ENCODE measurements at regions not wholly inside any gene's neighbourhood (a gene's known extent, or its start where the extent isn't known, plus 50 kb on each side); places are given as distances from the start of the nearest gene placed in this dataset.

DNA sequence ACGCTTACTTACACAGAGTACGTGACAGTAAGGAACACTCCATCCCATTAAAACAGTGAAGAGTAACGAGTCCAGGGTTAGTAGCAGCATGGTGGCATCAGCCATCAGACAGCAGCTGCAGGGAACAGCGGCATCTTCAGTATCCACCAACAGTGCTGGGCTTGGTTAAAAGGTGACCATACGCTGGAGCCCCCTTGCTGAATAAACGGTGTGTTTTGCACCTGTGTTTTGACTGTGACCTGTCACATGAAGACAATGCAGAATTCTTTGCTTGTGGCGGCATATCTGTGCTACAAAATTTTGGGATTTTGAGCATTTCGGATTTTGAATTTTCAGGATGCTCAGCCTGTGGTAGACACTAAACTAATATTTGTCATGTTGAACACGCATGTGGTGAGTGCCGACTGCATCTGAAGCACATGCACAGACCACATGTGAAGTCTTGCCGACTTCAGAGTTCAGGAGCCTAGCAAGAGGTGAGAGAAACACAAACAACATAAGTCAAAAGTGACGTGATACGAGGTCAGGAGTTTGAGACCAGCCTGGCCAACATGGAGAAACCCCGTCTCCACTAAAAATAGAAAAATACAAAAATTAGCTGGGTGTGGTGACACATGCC is 69.3 kb upstream of the FRMD1 start:
- TF ChIP-seq GATA3 (IDR thresholded peaks at IDR 0.05; ENCODE audit: low read depth, low read length) = no peak
- TF ChIP-seq GATA2 (IDR thresholded peaks at IDR 0.05; ENCODE audit: low read depth, low read length) = no peak

DNA sequence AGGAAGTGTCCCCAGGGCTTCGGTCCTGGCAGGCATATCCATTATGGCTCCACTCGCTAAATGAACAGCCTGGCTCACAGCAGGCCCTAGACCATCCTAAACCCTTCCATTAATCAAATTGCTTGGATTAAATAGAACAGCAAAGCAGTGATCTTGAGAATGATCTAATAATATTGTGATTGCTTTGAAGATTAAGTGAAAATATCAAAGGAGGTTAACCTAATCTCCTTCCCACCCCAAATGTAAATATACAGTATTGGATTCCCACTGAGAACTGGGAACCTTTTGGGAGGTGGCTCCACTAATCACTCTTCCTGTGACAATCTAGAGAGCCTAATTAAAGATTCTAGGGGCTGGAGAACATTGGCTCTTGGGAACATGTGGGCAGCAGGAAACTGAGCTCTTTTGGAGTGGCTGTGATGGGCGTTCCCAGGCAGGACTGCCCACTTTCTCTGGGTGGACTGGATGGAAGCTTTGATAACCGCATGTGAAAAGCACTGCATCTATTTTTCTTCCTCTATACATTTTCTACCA is 68.3 kb upstream of the FRMD1 start:
- TF ChIP-seq GATA3 (IDR thresholded peaks at IDR 0.05; ENCODE audit: low read depth, low read length) (no peak), GATA2 (IDR thresholded peaks at IDR 0.05; ENCODE audit: low read depth, low read length) (no peak)

- no peak for TF ChIP-seq GATA3 (IDR thresholded peaks at IDR 0.05; ENCODE audit: low read depth, low read length)
- no peak for TF ChIP-seq GATA2 (IDR thresholded peaks at IDR 0.05; ENCODE audit: low read depth, low read length)
Observed at GRCh38 chr6:168145747-168146596, 67.0 kb upstream of the FRMD1 start.

- TF ChIP-seq GATA3 (IDR thresholded peaks at IDR 0.05; ENCODE audit: low read depth, low read length) = no peak
- TF ChIP-seq GATA2 (IDR thresholded peaks at IDR 0.05; ENCODE audit: low read depth, low read length) = no peak
Observed at GRCh38 chr6:168139121-168139520, 60.1 kb upstream of the FRMD1 start.

DNA sequence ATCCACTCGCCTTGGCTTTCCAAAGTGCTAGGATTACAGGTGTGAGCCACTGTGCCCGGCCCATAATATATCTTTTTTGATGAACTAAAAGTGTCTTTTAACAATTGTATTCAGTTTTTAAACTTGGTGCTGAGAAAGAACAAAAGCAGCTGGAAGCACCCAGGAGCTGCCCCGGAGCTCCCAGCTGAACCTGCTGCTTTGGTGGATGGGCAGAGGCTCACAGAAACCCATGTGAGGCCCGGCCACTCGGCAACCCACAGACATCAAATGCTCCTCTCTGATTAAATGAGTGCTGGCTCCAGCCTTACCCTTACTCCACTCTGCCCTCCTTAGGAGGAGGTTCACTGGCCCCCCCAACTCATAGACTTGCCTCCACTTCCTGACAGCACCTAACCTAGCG is 59.4 kb upstream of the FRMD1 start:
- TF ChIP-seq GATA3 (IDR thresholded peaks at IDR 0.05; ENCODE audit: low read depth, low read length) (no peak), GATA2 (IDR thresholded peaks at IDR 0.05; ENCODE audit: low read depth, low read length) (no peak)

DNA sequence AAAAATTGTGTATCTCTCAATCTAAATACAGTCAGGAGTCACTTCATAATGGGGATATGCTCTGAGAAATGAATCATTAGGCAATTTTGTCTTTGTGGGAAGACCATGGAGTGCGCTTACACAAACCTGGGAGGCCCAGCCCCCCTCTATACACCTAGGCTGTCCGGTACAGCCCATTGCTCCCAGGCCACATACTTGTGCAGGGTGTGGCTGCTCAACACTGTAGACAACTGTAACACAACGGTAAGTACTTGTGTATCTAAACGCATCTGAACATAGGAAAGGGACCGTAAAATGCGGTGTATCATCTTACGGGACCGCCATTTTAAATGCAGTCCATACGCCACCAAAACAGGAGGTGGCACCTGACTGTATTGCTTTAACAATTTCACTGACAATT is 58.0 kb upstream of the FRMD1 start:
- TF ChIP-seq GATA3 (IDR thresholded peaks at IDR 0.05; ENCODE audit: low read depth, low read length) = no peak

DNA sequence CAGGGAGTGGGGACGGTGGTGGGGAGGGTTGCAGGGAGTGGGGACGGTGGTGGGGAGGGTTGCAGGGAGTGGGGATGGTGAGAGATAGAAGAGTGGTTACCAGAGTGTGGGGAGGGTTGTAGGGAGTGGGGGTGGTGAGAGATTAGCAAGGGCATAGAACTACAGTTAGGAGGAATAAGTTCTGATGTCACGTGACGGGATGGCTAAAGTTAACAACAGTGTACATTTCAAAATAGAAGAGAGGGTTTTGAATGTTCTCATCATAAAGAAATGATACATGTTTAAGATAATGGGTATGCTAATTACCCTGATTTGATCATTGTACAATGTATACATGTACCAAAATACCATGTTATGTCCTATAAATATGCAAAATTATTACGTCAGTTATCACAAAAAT is 57.6 kb upstream of the FRMD1 start:
- TF ChIP-seq GATA3 (IDR thresholded peaks at IDR 0.05; ENCODE audit: low read depth, low read length) (no peak), GATA2 (IDR thresholded peaks at IDR 0.05; ENCODE audit: low read depth, low read length) (no peak)

- no peak for TF ChIP-seq GATA3 (IDR thresholded peaks at IDR 0.05; ENCODE audit: low read depth, low read length)
- TF ChIP-seq GATA2 (IDR thresholded peaks at IDR 0.05; ENCODE audit: low read depth, low read length) = no peak
Observed at GRCh38 chr6:168136001-168136400, 57.0 kb upstream of the FRMD1 start.

- TF ChIP-seq GATA3 (IDR thresholded peaks at IDR 0.05; ENCODE audit: low read depth, low read length) = no peak
- TF ChIP-seq GATA2 (IDR thresholded peaks at IDR 0.05; ENCODE audit: low read depth, low read length) = no peak
Observed at GRCh38 chr6:168134560-168135201, 55.7 kb upstream of the FRMD1 start.

DNA sequence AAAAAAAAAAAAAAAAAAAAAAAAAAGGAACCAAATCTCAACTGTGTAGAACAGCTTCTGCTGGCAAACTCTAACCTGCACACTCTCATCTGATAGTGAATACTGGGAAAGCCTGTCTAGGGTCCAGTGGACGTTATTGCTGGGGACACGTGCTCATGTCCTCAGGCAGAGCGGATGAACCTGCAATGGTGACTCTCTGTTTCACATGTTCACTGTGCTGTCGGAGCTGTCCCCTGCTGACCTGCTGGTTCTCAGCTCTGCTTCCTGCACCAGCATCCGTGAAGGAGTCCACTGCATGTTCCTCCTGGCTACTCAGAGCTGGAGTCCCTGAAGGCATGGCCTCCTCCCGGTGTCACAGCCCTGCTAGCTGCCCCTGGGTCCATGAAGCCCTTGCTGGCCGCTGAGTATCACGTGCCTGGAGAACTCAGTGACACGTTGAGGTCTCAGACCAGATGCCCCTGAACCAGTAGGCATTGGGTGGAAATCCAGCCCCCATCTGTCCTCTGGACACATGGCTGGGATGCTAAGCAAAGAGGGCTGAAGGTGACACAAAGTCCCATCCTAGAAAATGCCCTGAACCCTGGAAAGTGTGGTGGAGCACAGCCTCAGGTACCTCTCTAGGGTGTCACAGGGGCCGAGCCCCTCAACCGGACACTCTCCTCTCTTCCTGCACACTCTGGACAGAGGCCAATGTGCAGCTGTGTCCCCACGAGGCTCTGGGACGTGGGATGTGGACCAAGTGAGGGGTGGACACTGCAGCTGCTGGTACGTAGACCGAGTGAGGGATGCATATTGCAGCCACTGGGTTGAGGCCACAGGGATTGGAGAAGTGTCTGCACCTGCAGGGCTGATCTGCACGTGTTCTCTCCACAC is 54.9 kb upstream of the FRMD1 start:
- TF ChIP-seq GATA2 (IDR thresholded peaks at IDR 0.05; ENCODE audit: low read depth, low read length) (no peak), GATA3 (IDR thresholded peaks at IDR 0.05; ENCODE audit: low read depth, low read length) (no peak)

- TF ChIP-seq GATA2 (IDR thresholded peaks at IDR 0.05; ENCODE audit: low read depth, low read length) (no peak), GATA3 (IDR thresholded peaks at IDR 0.05; ENCODE audit: low read depth, low read length) (no peak)
Observed at GRCh38 chr6:168133168-168133561, 54.2 kb upstream of the FRMD1 start.

GRCh38 chr6:168132531-168133167 is 53.6 kb upstream of the FRMD1 start:
- TF ChIP-seq GATA2 (IDR thresholded peaks at IDR 0.05; ENCODE audit: low read depth, low read length) = no peak
- no peak for TF ChIP-seq GATA3 (IDR thresholded peaks at IDR 0.05; ENCODE audit: low read depth, low read length)

Data from SH-SY5Y (cell line).